PC-9 (cell line): ENCODE measurements at regions not wholly inside any gene's neighbourhood (a gene's known extent, or its start where the extent isn't known, plus 50 kb on each side); places are given as distances from the start of the nearest gene placed in this dataset.

Source experiments
- BruUV-seq: library from RNA; stranded (reverse); fragments of 400-500 nt; replicated peaks from 2 replicates; lab custom pipeline; 2021; lab: Mats Ljungman, UMichigan
- CTCF ChIA-PET: fragments of 300-600 bp; sonication (Branson Sonifier 250); formaldehyde crosslinking; loops from one replicate; lab custom pipeline; 2022; ENCODE audit warnings: antibody characterized with exemption; lab: Charles Lee
- POLR2A ChIA-PET: fragments of 300-600 bp; sonication (Branson Sonifier 250); formaldehyde crosslinking; loops from one replicate; lab custom pipeline; 2022; ENCODE audit warnings: antibody characterized with exemption; ENCODE audit not compliant: unreplicated experiment; lab: Charles Lee
- DNase-seq, 2 experiments: peaks; one replicate each; pipeline versions ENCODE4 v3.0.0 to v3.0.0-alpha.2; 2015 to 2022; ENCODE audit warnings: mixed read lengths in 1 of 2
- H2AFZ ChIP-seq: fragments of 200-600 bp; sonication (generic); 2 replicates; pipeline ENCODE4 v1.8.1; 2017; ENCODE audit warnings: antibody characterized with exemption
- H3F3A ChIP-seq: fragments of 200-600 bp; sonication (generic); 2 replicates; pipeline ENCODE4 v1.8.1; 2017; ENCODE audit warnings: antibody characterized with exemption, mild to moderate bottlenecking, low read depth; ENCODE audit not compliant: insufficient read depth
- H3K27ac ChIP-seq: fragments of 200-600 bp; sonication (generic); 2 replicates; pipeline ENCODE4 v1.6.1; 2016; ENCODE audit warnings: mixed run types
- H3K27me3 ChIP-seq: fragments of 200-600 bp; sonication (generic); 2 replicates; pipeline ENCODE4 v1.6.1; 2016; ENCODE audit warnings: low read depth, mixed run types; ENCODE audit not compliant: insufficient read depth
- H3K36me3 ChIP-seq: fragments of 200-600 bp; sonication (generic); 2 replicates; pipeline ENCODE4 v1.6.1; 2016; ENCODE audit warnings: low read depth, mixed run types
- H3K4me1 ChIP-seq: fragments of 200-600 bp; sonication (generic); replicated peaks from 2 replicates; pipeline ENCODE4 v1.6.1; 2016; ENCODE audit warnings: mixed run types; ENCODE audit not compliant: insufficient read depth
- H3K4me2 ChIP-seq: fragments of 200-600 bp; sonication (generic); 2 replicates; pipeline ENCODE4 v1.6.1; 2017; ENCODE audit warnings: mixed run types
- H3K4me3 ChIP-seq: fragments of 200-600 bp; sonication (generic); 2 replicates; pipeline ENCODE4 v1.6.1; 2016; ENCODE audit warnings: mixed run types
- H3K79me2 ChIP-seq: fragments of 200-600 bp; sonication (generic); 2 replicates; pipeline ENCODE4 v1.6.1; 2017; ENCODE audit warnings: low read depth, mixed run types
- H3K9me2 ChIP-seq: fragments of 200-600 bp; sonication (generic); 2 replicates; pipeline ENCODE4 v1.8.1; 2017; ENCODE audit warnings: mild to moderate bottlenecking; ENCODE audit not compliant: insufficient read depth
- H3K9me3 ChIP-seq: fragments of 200-600 bp; sonication (generic); 2 replicates; pipeline ENCODE4 v1.8.1; 2016; ENCODE audit warnings: low read depth; ENCODE audit not compliant: insufficient read depth
- H4K20me1 ChIP-seq: fragments of 200-600 bp; sonication (generic); 2 replicates; pipeline ENCODE4 v1.8.1; 2017; ENCODE audit not compliant: insufficient read depth
- EZH2 ChIP-seq: fragments of 200-600 bp; sonication (generic); IDR thresholded peaks from 2 replicates; pipeline ENCODE4 v1.8.0; 2017; ENCODE audit warnings: antibody characterized with exemption, low read depth
- intact Hi-C: fragments of 100-400 bp; cut with micrococcal nuclease; formaldehyde crosslinking; loops from one replicate; pipeline ENCODE4 v1.10.0; 2022; ENCODE audit not compliant: unreplicated experiment
- TF ChIP-seq, protein P1 (sequence below): fragments of 200-600 bp; sonication (generic); conservative IDR thresholded peaks from 2 replicates; pipeline ENCODE4 v1.6.1; 2017; ENCODE audit warnings: mixed run types, antibody characterized with exemption, mild to moderate bottlenecking, moderate library complexity

DNA sequence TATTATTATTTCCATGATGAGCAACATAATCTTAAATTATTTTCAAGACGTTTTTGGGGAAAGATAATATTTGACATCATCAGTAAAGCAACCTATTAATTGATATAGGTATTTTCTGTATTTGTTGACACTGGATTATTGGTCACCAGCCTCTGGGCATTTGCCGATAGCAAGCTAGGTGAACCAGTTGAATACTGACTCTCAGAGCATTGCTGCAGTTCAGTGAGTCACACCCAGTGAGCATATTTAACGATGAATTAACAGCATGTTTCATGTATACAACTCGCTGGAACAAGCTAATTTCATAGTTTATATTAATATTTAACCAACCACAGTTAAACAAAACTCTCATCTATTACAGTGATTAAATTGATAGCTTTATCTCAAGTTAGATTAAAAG, 1006.0 kb upstream of the DIAPH2 start:
- Histone ChIP-seq H3K4me2 (no peak overlapping the region), H3K9me2 (no peaks in the 10 kb centered on the region), H3K79me2 (no peaks in the 10 kb centered on the region), H3K4me3 (no peak overlapping the region), H3K27me3 (no peaks in the 10 kb centered on the region), H3K9me3 (no peaks in the 10 kb centered on the region), H3K36me3 (no peaks in the 10 kb centered on the region), H2AFZ (no peak overlapping the region), H4K20me1 (no peaks in the 10 kb centered on the region), H3K4me1 (no peaks in the 10 kb centered on the region), H3K27ac (no peak overlapping the region), H3F3A (no peaks in the 10 kb centered on the region)
- DNase-seq: no peak
- POLR2A ChIA-PET: no interaction called here
- TF ChIP-seq EZH2: no peak
- TF ChIP-seq, protein P1, sequence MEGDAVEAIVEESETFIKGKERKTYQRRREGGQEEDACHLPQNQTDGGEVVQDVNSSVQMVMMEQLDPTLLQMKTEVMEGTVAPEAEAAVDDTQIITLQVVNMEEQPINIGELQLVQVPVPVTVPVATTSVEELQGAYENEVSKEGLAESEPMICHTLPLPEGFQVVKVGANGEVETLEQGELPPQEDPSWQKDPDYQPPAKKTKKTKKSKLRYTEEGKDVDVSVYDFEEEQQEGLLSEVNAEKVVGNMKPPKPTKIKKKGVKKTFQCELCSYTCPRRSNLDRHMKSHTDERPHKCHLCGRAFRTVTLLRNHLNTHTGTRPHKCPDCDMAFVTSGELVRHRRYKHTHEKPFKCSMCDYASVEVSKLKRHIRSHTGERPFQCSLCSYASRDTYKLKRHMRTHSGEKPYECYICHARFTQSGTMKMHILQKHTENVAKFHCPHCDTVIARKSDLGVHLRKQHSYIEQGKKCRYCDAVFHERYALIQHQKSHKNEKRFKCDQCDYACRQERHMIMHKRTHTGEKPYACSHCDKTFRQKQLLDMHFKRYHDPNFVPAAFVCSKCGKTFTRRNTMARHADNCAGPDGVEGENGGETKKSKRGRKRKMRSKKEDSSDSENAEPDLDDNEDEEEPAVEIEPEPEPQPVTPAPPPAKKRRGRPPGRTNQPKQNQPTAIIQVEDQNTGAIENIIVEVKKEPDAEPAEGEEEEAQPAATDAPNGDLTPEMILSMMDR: no peak
- CTCF ChIA-PET: no interaction called here
- intact Hi-C loops: no loop called here
- no TSS peak for BruUV-seq

DNA sequence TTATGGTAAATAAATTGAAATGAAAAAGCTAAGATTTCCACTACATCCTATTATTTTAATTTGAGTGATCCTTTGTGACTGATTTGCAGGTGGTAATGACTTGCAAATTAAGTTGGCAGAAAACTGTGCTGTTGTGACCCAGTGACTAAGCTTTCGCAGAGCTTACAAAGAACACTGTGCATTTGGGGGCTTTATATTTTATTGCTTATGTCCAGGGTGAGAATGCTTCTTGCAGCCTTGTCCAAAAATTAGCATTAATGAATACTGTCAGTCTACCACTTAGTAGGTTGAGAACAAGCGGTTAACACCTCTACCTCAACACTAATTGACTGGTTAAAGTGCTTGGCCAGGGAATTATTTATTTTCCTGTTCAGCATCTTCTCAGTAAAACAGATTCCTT, 991.3 kb upstream of the DIAPH2 start:
- ChIA-PET CTCF (no interaction called here), POLR2A (no interaction called here)
- Histone ChIP-seq H3K79me2 (no peaks in the 10 kb centered on the region), H3K27me3 (no peaks in the 10 kb centered on the region), H3K9me3 (no peaks in the 10 kb centered on the region), H3F3A (no peaks in the 10 kb centered on the region), H3K4me3 (no peak overlapping the region), H3K27ac (no peak overlapping the region), H3K4me2 (no peak overlapping the region), H2AFZ (no peak overlapping the region), H3K9me2 (no peaks in the 10 kb centered on the region), H3K36me3 (no peaks in the 10 kb centered on the region), H3K4me1 (no peaks in the 10 kb centered on the region), H4K20me1 (no peaks in the 10 kb centered on the region)
- TF ChIP-seq EZH2: no peak
- TF ChIP-seq, protein P1: no peak
- intact Hi-C loops: no loop called here
- BruUV-seq: no TSS peak
- DNase-seq: no peak

DNA sequence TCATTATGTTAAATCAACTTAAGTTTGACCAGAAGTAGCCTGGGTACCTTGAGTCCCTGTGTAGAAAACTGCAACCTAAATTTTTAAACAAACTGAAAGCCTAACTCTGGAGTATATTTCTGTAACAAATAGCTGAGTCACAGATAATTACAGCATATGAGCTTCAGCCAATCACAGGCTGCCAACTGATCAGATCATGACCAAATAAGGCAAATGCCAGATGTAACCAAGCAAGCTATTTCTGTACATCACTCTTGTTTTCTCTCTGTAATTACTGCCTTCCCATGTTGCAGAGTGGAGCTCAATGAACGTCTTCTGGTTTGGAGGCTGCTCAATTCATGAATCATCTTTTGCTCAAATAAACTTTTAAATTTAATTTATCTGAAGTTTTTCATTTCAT, 980.9 kb upstream of the DIAPH2 start:
- intact Hi-C loops: no loop called here
- Histone ChIP-seq H3K27ac (no peak overlapping the region), H3K9me3 (no peaks in the 10 kb centered on the region), H3K4me1 (no peaks in the 10 kb centered on the region), H3K4me2 (no peak overlapping the region), H3F3A (no peaks in the 10 kb centered on the region), H3K79me2 (no peaks in the 10 kb centered on the region), H3K4me3 (no peak overlapping the region), H3K9me2 (no peaks in the 10 kb centered on the region), H3K27me3 (no peaks in the 10 kb centered on the region), H3K36me3 (no peaks in the 10 kb centered on the region), H4K20me1 (no peaks in the 10 kb centered on the region), H2AFZ (no peak overlapping the region)
- no TSS peak for BruUV-seq
- ChIA-PET CTCF (no interaction called here), POLR2A (no interaction called here)
- DNase-seq: no peak
- no peak for TF ChIP-seq EZH2

DNA sequence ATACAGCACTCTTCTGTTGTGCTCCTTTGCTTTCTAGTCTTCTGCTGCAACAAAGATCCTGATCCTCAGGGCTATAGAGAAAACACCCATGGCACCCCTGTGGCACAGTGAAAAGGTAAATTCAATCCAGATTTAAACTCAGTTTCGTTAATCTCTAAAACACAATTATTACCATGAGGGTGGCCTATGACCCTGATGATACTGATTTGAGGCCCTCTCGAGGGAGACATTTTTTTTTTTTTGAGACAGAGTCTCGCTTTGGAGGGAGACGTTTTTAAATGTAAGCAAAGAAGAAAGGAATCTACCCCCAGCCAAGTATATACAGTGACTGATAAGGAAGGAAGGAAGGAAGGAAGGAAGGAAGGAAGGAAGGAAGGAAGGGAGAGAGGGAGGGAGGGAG, 967.8 kb upstream of the DIAPH2 start:
- Histone ChIP-seq H3K27ac (no peak overlapping the region), H4K20me1 (no peaks in the 10 kb centered on the region), H3K9me2 (no peaks in the 10 kb centered on the region), H3F3A (no peaks in the 10 kb centered on the region), H3K4me2 (no peak overlapping the region), H3K36me3 (no peaks in the 10 kb centered on the region), H3K4me1 (no peaks in the 10 kb centered on the region), H3K4me3 (no peak overlapping the region), H3K9me3 (no peaks in the 10 kb centered on the region), H3K79me2 (no peaks in the 10 kb centered on the region), H2AFZ (no peak overlapping the region), H3K27me3 (no peaks in the 10 kb centered on the region)
- DNase-seq: no peak
- no TSS peak for BruUV-seq
- TF ChIP-seq, protein P1: no peak
- no peak for TF ChIP-seq EZH2
- CTCF ChIA-PET: no interaction called here
- POLR2A ChIA-PET: no interaction called here
- intact Hi-C loops: no loop called here
